ENCODE measurements at regions not wholly inside any gene's neighbourhood (a gene's known extent, or its start where the extent isn't known, plus 50 kb on each side); places are given as distances from the start of the nearest gene placed in this dataset.

GRCh38 chr2:239864247-239865058 is 160.7 kb downstream of the NDUFA10 start:
- no peak for DNase-seq

GRCh38 chr2:239862613-239863012 is 162.5 kb downstream of the NDUFA10 start:
- no peak for DNase-seq

- peak; percentile 67 for DNase-seq
These were observed 167.0 kb downstream of the NDUFA10 start for GRCh38 chr2:239858179-239858578.

GRCh38 chr2:239857591-239857990 is 167.6 kb downstream of the NDUFA10 start:
- DNase-seq, result no peak

- DNase-seq, result no peak
These were observed 168.4 kb downstream of the NDUFA10 start for GRCh38 chr2:239856620-239857285.

DNA sequence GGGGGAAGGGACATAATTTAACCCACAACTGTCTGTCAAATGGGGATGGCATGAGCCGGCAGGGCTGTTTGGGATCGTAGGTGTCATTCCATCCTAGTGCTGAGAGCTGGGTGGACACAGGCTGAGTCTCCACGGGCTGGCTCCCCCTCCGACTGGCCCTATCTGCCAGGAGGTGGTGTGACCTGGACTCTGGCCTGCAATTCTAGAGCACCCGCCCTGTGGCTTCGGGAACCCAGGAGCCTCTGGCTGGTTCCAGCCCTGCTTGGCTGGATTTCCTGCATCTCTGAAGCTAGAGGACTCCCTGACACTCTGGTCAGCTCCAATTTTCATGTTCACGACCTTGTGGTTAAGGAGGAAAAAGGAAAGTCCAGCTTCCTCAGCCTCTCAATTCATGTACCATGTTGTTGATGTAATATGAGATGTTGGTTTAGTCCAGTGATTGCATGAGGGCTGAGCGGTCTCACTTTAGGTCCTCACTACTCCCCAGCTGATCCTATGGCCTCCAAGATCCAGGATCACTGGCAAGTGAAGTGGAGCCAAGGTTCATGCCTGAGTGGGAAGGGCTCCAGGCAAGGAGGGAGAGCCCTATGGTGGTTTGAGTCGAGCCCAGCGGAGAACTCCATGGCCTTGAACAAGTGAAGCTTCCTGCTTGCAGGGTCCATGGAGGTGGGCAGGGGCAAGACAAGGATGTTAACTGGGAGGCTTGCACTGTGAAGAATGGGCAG is 169.1 kb downstream of the NDUFA10 start:
- DNase-seq, result no peak

- no peak for DNase-seq
These were observed 170.5 kb downstream of the NDUFA10 start for GRCh38 chr2:239854596-239854995.

GRCh38 chr2:239853706-239854327 is 171.3 kb downstream of the NDUFA10 start:
- DNase-seq, result no peak

GRCh38 chr2:239853121-239853520 is 172.0 kb downstream of the NDUFA10 start:
- DNase-seq, result no peak

DNA sequence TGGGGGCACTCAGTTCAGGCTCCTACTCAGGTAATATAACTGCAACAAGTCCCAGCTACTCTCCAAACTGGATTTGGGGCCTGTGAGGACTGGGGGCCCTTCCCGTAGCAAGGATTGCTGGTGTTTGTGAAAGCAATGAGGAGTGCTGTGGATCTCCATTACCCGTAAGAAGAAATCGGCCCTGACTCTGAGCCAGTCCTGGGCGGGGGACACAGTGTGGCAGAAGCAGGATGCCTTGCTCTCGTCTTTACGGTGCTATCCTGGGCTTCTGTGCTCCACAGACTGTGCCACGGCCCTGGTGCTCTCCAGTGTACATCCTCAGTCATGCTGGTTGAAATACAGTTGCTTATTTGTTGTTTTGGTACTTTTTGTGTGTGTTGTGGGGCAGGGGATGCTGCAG is 172.9 kb downstream of the NDUFA10 start:
- DNase-seq, result no peak

- no peak for DNase-seq
These were observed 178.1 kb downstream of the NDUFA10 start for GRCh38 chr2:239846789-239847676.

- DNase-seq, result no peak
These were observed 179.2 kb downstream of the NDUFA10 start for GRCh38 chr2:239845968-239846367.

- no peak for DNase-seq
These were observed 185.8 kb downstream of the NDUFA10 start for GRCh38 chr2:239839306-239839705.

- DNase-seq, result no peak
These were observed 188.9 kb downstream of the NDUFA10 start for GRCh38 chr2:239836021-239836765.

GRCh38 chr2:239835056-239835455 is 190.1 kb downstream of the NDUFA10 start:
- DNase-seq, result no peak

- no peak for DNase-seq
These were observed 191.0 kb downstream of the NDUFA10 start for GRCh38 chr2:239834143-239834542.

GRCh38 chr2:239833269-239834109 is 191.7 kb downstream of the NDUFA10 start:
- DNase-seq, result no peak

- no peak for DNase-seq
These were observed 192.5 kb downstream of the NDUFA10 start for GRCh38 chr2:239832490-239833268.

GRCh38 chr2:239831861-239832489 is 193.2 kb downstream of the NDUFA10 start:
- no peak for DNase-seq

Data from hematopoietic multipotent progenitor cell treated with erythropoietin and hydrocortisone succinate and interleukin-3 and kit ligand, for 4 days (in vitro differentiated cells).